Neural crest cell (in vitro differentiated cells): ENCODE measurements at regions not wholly inside any gene's neighbourhood (a gene's known extent, or its start where the extent isn't known, plus 50 kb on each side); places are given as distances from the start of the nearest gene placed in this dataset.

Experiments
- DNase-seq: peaks from one replicate; pipeline ENCODE4 v3.0.0; 2021; ENCODE audit warnings: low read depth, mixed read lengths, low spot score
- H3K27ac Mint-ChIP-seq: one replicate; pipeline ENCODE4 v1.8.0; 2021; ENCODE audit warnings: mild to moderate bottlenecking, mixed read lengths; ENCODE audit not compliant: unreplicated experiment
- H3K27me3 Mint-ChIP-seq: 2 replicates; pipeline ENCODE4 v1.8.0; 2021; ENCODE audit warnings: low read depth, mild to moderate bottlenecking, mixed read lengths
- H3K36me3 Mint-ChIP-seq: 2 replicates; pipeline ENCODE4 v1.8.0; 2021; ENCODE audit warnings: low read depth, mild to moderate bottlenecking, mixed read lengths
- H3K4me1 Mint-ChIP-seq: 2 replicates; pipeline ENCODE4 v1.8.0; 2021; ENCODE audit warnings: mixed read lengths
- H3K4me3 Mint-ChIP-seq: one replicate; pipeline ENCODE4 v1.8.0; 2021; ENCODE audit warnings: mild to moderate bottlenecking, mixed read lengths
- H3K9me3 Mint-ChIP-seq: 2 replicates; pipeline ENCODE4 v1.8.0; 2021; ENCODE audit warnings: mixed read lengths
- CTCF ChIP-seq: fragments of 200-600 bp; sonication (generic); conservative IDR thresholded peaks from 2 replicates; pipeline ENCODE4 v1.5.0; 2021; ENCODE audit warnings: antibody characterized with exemption, mild to moderate bottlenecking

GRCh38 chr13:108433976-108434755, 164.6 kb downstream of the TNFSF13B start:
- Mint-ChIP-seq H3K36me3 (no peaks in the 10 kb centered on the region), H3K27ac (no peak overlapping the region), H3K4me1 (no peaks in the 10 kb centered on the region), H3K27me3 (no peaks in the 10 kb centered on the region), H3K4me3 (no peak overlapping the region), H3K9me3 (no peaks in the 10 kb centered on the region)
- DNase-seq = no peak
- no peak for TF ChIP-seq CTCF

DNA sequence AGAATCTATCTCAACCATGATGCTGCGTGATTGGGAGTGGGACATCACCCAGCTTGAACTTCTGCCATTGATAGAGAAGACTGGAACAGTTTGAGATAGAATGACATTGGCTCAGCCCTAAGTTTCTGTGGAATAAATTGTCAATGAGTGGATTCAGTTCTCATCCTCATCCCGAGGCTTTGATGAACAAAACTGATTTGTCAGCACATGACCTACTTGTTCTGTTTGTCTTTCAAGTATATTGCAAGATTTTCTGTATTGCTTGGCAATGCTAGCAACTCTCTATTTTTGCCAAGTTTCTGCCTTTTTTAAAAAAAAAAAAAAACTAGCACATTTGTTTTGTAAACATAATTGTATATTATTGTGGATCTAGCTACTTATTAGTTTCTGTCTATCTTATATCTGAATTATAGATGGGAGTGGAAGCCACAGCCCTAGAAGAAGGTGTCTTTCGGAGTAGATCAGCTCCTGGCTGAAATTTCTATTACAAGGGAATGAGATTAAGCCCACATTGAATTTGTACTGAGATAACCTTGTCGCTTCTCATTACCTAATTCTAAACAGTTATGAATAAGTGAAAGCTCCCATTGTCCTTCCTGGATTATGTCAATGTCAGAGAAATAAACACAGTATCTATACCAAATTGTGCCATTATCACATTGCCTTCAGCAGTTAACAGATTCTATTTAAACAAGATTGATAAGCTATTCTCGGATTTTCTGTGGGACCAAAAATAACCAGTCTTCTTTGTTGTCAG, 166.1 kb downstream of the TNFSF13B start:
- Mint-ChIP-seq H3K9me3 (no peaks in the 10 kb centered on the region), H3K27me3 (no peaks in the 10 kb centered on the region), H3K4me3 (no peak overlapping the region), H3K36me3 (no peaks in the 10 kb centered on the region), H3K4me1 (no peaks in the 10 kb centered on the region), H3K27ac (no peak overlapping the region)
- no peak for DNase-seq
- TF ChIP-seq CTCF = no peak

GRCh38 chr13:108437496-108437895, 168.0 kb downstream of the TNFSF13B start:
- Mint-ChIP-seq H3K4me1 (no peaks in the 10 kb centered on the region), H3K27me3 (no peaks in the 10 kb centered on the region)
- no peak for DNase-seq

DNA sequence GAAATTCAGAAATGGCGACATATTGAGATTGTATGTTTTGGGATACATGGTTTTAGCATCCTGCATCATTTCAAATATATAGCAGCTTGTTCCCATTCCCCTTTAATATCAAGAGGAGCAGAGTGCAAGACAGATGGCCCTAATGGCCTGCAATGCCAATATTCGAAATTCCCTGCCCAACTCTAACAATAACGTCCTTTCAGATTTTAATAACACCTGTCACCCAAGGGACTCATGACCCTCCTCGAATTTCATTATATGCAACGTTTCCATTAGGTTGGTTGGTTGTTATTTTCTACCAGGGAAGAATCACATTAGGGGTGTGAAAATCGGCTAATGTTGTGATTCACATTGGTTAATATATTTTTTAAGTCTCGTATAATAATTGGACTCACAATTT, 170.0 kb downstream of the TNFSF13B start:
- no peak for DNase-seq
- Mint-ChIP-seq H3K9me3 (no peaks in the 10 kb centered on the region), H3K4me3 (no peak overlapping the region), H3K27ac (no peak overlapping the region), H3K27me3 (no peaks in the 10 kb centered on the region), H3K4me1 (peaks cover 5% of the 10 kb centered on the region), H3K36me3 (no peaks in the 10 kb centered on the region)
- TF ChIP-seq CTCF = no peak

More at GRCh38 chr13:108437496-108437895, 168.0 kb downstream of the TNFSF13B start:
- TF ChIP-seq CTCF = no peak
- no peaks in the 10 kb centered on the region for H3K9me3 Mint-ChIP-seq
- no peak overlapping the region for H3K27ac Mint-ChIP-seq
- no peak overlapping the region for H3K4me3 Mint-ChIP-seq
- H3K36me3 Mint-ChIP-seq = no peaks in the 10 kb centered on the region

- Mint-ChIP-seq H3K36me3 (no peaks in the 10 kb centered on the region), H3K27ac (no peak overlapping the region), H3K4me1 (peaks cover 7% of the 10 kb centered on the region), H3K27me3 (no peaks in the 10 kb centered on the region), H3K4me3 (no peak overlapping the region), H3K9me3 (no peaks in the 10 kb centered on the region)
- DNase-seq = no peak
- no peak for TF ChIP-seq CTCF
These were observed 174.9 kb downstream of the TNFSF13B start for GRCh38 chr13:108444448-108444847.
